HG02943 (cell line): ENCODE measurements at regions not wholly inside any gene's neighbourhood (a gene's known extent, or its start where the extent isn't known, plus 50 kb on each side); places are given as distances from the start of the nearest gene placed in this dataset.

Experiments used
- ATAC-seq: cut with Tn5 transposase; IDR thresholded peaks from one replicate; pipeline ENCODE4 v1.9.1; 2021; ENCODE audit warnings: mild to moderate bottlenecking, low read depth, moderate library complexity; ENCODE audit not compliant: unreplicated experiment

- ATAC-seq: no peak
Measured at GRCh38 chr4:138672393-138672976, 343.1 kb upstream of the NOCT start.

- ATAC-seq: no peak
Measured at GRCh38 chr4:138671606-138672084, 343.9 kb upstream of the NOCT start.

- ATAC-seq: no peak
Measured at GRCh38 chr4:138671106-138671505, 344.5 kb upstream of the NOCT start.

- ATAC-seq: no peak
Measured at GRCh38 chr4:138670681-138671080, 344.9 kb upstream of the NOCT start.

GRCh38 chr4:138669479-138670315 lies 345.9 kb upstream of the NOCT start:
- no peak for ATAC-seq

GRCh38 chr4:138668309-138668708 lies 347.3 kb upstream of the NOCT start:
- no peak for ATAC-seq

- ATAC-seq: no peak
Measured at GRCh38 chr4:138666366-138666765, 349.2 kb upstream of the NOCT start.

GRCh38 chr4:138665851-138666250 lies 349.7 kb upstream of the NOCT start:
- no peak for ATAC-seq

GRCh38 chr4:138663883-138664282 lies 351.7 kb upstream of the NOCT start:
- no peak for ATAC-seq

GRCh38 chr4:138659812-138660316 lies 355.7 kb upstream of the NOCT start:
- no peak for ATAC-seq

- no peak for ATAC-seq
Measured at GRCh38 chr4:138659037-138659811, 356.4 kb upstream of the NOCT start.

GRCh38 chr4:138658518-138658917 lies 357.1 kb upstream of the NOCT start:
- ATAC-seq: no peak

GRCh38 chr4:138656990-138657389 lies 358.6 kb upstream of the NOCT start:
- ATAC-seq: no peak

GRCh38 chr4:138655985-138656384 lies 359.6 kb upstream of the NOCT start:
- ATAC-seq: no peak

- no peak for ATAC-seq
Measured at GRCh38 chr4:138655286-138655685, 360.3 kb upstream of the NOCT start.

- ATAC-seq: no peak
Measured at GRCh38 chr4:138650929-138651448, 364.6 kb upstream of the NOCT start.

- no peak for ATAC-seq
Measured at GRCh38 chr4:138650495-138650894, 365.1 kb upstream of the NOCT start.

GRCh38 chr4:138647433-138647832 lies 368.1 kb upstream of the NOCT start:
- ATAC-seq: no peak

- ATAC-seq: peak; percentile 54
Measured at GRCh38 chr4:138646383-138646782, 369.2 kb upstream of the NOCT start.

- no peak for ATAC-seq
Measured at GRCh38 chr4:138645289-138645688, 370.3 kb upstream of the NOCT start.

GRCh38 chr4:138644322-138644721 lies 371.3 kb upstream of the NOCT start:
- ATAC-seq: no peak
